H1 (cell line): ENCODE measurements at regions not wholly inside any gene's neighbourhood (a gene's known extent, or its start where the extent isn't known, plus 50 kb on each side); places are given as distances from the start of the nearest gene placed in this dataset.

Experiments used
- CTCF ChIA-PET: fragments of 300-600 bp; sonication (Branson Sonifier 250); formaldehyde crosslinking; loops from one replicate; lab custom pipeline; 2021; ENCODE audit not compliant: partially characterized antibody; lab: Charles Lee
- POLR2A ChIA-PET: fragments of 300-600 bp; sonication (Branson Sonifier 250); formaldehyde crosslinking; loops from one replicate; lab custom pipeline; 2021; ENCODE audit warnings: inconsistent platforms; ENCODE audit not compliant: partially characterized antibody; lab: Charles Lee
- DNase-seq, 2 experiments: peaks; one replicate each; pipeline versions ENCODE4 v3.0.0 to v3.0.0-alpha.2; 2010 to 2022; ENCODE audit warnings: low spot score in 2 of 2, low read depth in 1 of 2, mixed read lengths in 1 of 2
- FAIRE-seq: peaks from 2 replicates; lab custom pipeline; 2011; peaks lifted over from hg19 to GRCh38; lab: Jason Lieb, UNC
- H2AFZ ChIP-seq: 2 replicates; pipeline ENCODE4 v1.8.1; 2012; ENCODE audit warnings: low read length, inconsistent platforms
- H2AK5ac ChIP-seq: 2 replicates; pipeline ENCODE4 v1.6.1; 2013; ENCODE audit warnings: low read depth, low read length
- H2BK120ac ChIP-seq: replicated peaks from 2 replicates; pipeline ENCODE3; 2013; ENCODE audit warnings: low read depth, low read length, inconsistent platforms
- H2BK12ac ChIP-seq: 2 replicates; pipeline ENCODE4 v1.6.1; 2013; ENCODE audit warnings: low read depth, low read length
- H2BK15ac ChIP-seq: 2 replicates; pipeline ENCODE4 v1.6.1; 2013; ENCODE audit warnings: low read length
- H2BK20ac ChIP-seq: 2 replicates; pipeline ENCODE4 v1.6.1; 2013; ENCODE audit warnings: low read length
- H2BK5ac ChIP-seq: 2 replicates; pipeline ENCODE4 v1.6.1; 2013; ENCODE audit warnings: low read depth, low read length
- H3K14ac ChIP-seq: 2 replicates; pipeline ENCODE4 v1.6.1; 2013; ENCODE audit warnings: inconsistent platforms; ENCODE audit not compliant: insufficient read length
- H3K18ac ChIP-seq: 2 replicates; pipeline ENCODE4 v1.6.1; 2013; ENCODE audit warnings: low read length; ENCODE audit errors: extremely low read depth
- H3K23ac ChIP-seq: 2 replicates; pipeline ENCODE4 v1.6.1; 2013; ENCODE audit warnings: inconsistent platforms; ENCODE audit not compliant: insufficient read length
- H3K23me2 ChIP-seq: 2 replicates; pipeline ENCODE4 v1.6.1; 2013; ENCODE audit warnings: low read depth, low read length
- H3K27ac ChIP-seq: 2 replicates; pipeline ENCODE4 v1.6.1; 2011; ENCODE audit warnings: low read depth, low read length, inconsistent platforms
- H3K27me3 ChIP-seq, 4 experiments: replicated peaks in 1 of 4; 1 replicate in 1 of 4; 2 replicates in 3 of 4; pipeline versions ENCODE4 v1.6.1 to v1.8.1; 2011 to 2013; ENCODE audit warnings: low read length in 3 of 4, mild to moderate bottlenecking in 3 of 4, inconsistent platforms in 2 of 4, mixed read lengths in 2 of 4, moderate library complexity in 1 of 4; ENCODE audit not compliant: control insufficient read depth in 3 of 4, insufficient read depth in 3 of 4; ENCODE audit errors: extremely low read depth in 1 of 4
- H3K36me3 ChIP-seq, 4 experiments: 2 replicates each; pipeline versions ENCODE4 v1.6.1 to v1.8.1; 2011 to 2013; ENCODE audit warnings: mild to moderate bottlenecking in 4 of 4, low read length in 3 of 4, moderate library complexity in 2 of 4, control low read depth in 1 of 4, inconsistent platforms in 1 of 4; ENCODE audit not compliant: insufficient read depth in 4 of 4, control insufficient read depth in 2 of 4
- H3K4ac ChIP-seq: replicated peaks from 2 replicates; pipeline ENCODE3; 2013; ENCODE audit warnings: low read length, low read depth, mixed read lengths, inconsistent platforms; ENCODE audit not compliant: insufficient read length
- H3K4me1 ChIP-seq, 4 experiments: replicated peaks in 1 of 4; 1 replicate in 1 of 4; 2 replicates in 3 of 4; pipeline versions ENCODE4 v1.6.1 to v1.8.1; 2011 to 2013; ENCODE audit warnings: low read length in 3 of 4, inconsistent platforms in 2 of 4, mixed read lengths in 1 of 4; ENCODE audit not compliant: insufficient read depth in 4 of 4, control insufficient read depth in 3 of 4
- H3K4me2 ChIP-seq, 2 experiments: 2 replicates each; pipeline versions ENCODE4 v1.6.1 to v1.8.1; 2011 to 2013; ENCODE audit warnings: low read depth in 2 of 2, low read length in 2 of 2, control low read depth in 1 of 2, inconsistent platforms in 1 of 2, mild to moderate bottlenecking in 1 of 2; ENCODE audit not compliant: insufficient read depth in 1 of 2
- H3K4me3 ChIP-seq, 4 experiments: fragments of 200-600, 300-600 bp in 1 of 4; sonication (generic), shearing (Covaris generic), sonication (Bioruptor Twin) in 1 of 4; 2 replicates each; pipeline versions ENCODE4 v1.5.1 to v1.8.1; 2011 to 2016; ENCODE audit warnings: low read length in 4 of 4, low read depth in 3 of 4, control low read depth in 2 of 4, inconsistent platforms in 2 of 4, mild to moderate bottlenecking in 2 of 4, mixed read lengths in 1 of 4, moderate library complexity in 1 of 4; ENCODE audit not compliant: insufficient read depth in 2 of 4; ENCODE audit errors: extremely low read depth in 1 of 4
- H3K56ac ChIP-seq: replicated peaks from 2 replicates; pipeline ENCODE3; 2013; ENCODE audit warnings: low read depth, mild to moderate bottlenecking, mixed read lengths, low read length, inconsistent platforms; ENCODE audit not compliant: insufficient read length
- H3K79me1 ChIP-seq: 2 replicates; pipeline ENCODE4 v1.6.1; 2013; ENCODE audit warnings: low read depth, low read length, control low read depth
- H3K79me2 ChIP-seq, 2 experiments: 2 replicates each; pipeline versions ENCODE4 v1.6.1 to v1.8.1; 2012 to 2013; ENCODE audit warnings: low read length in 2 of 2, mild to moderate bottlenecking in 2 of 2, inconsistent platforms in 1 of 2; ENCODE audit not compliant: insufficient read depth in 2 of 2, control insufficient read depth in 1 of 2
- H3K9ac ChIP-seq, 4 experiments: replicated peaks in 1 of 4; 1 replicate in 1 of 4; 2 replicates in 3 of 4; pipeline versions ENCODE4 v1.6.1 to v1.8.1; 2011 to 2013; ENCODE audit warnings: low read depth in 3 of 4, low read length in 3 of 4, control low read depth in 2 of 4, mild to moderate bottlenecking in 2 of 4, moderate library complexity in 2 of 4, inconsistent platforms in 1 of 4; ENCODE audit errors: extremely low read depth in 1 of 4
- H3K9me3 ChIP-seq, 2 experiments: 2 replicates each; pipeline versions ENCODE4 v1.6.1 to v1.8.1; 2012 to 2013; ENCODE audit warnings: mild to moderate bottlenecking in 2 of 2, moderate library complexity in 2 of 2, control low read depth in 1 of 2, inconsistent platforms in 1 of 2, low read depth in 1 of 2, low read length in 1 of 2, mixed read lengths in 1 of 2; ENCODE audit not compliant: insufficient read depth in 2 of 2
- H4K20me1 ChIP-seq, 2 experiments: replicated peaks in 1 of 2; 2 replicates each; pipeline versions ENCODE3 to v1.8.1; 2011 to 2013; ENCODE audit warnings: inconsistent platforms in 2 of 2, low read length in 2 of 2, mild to moderate bottlenecking in 1 of 2; ENCODE audit not compliant: insufficient read depth in 2 of 2, control insufficient read depth in 1 of 2
- H4K5ac ChIP-seq: 2 replicates; pipeline ENCODE4 v1.6.1; 2013; ENCODE audit warnings: low read length, low read depth, mixed read lengths, inconsistent platforms; ENCODE audit not compliant: insufficient read length
- H4K8ac ChIP-seq: 2 replicates; pipeline ENCODE4 v1.8.0; 2013; ENCODE audit warnings: mild to moderate bottlenecking, moderate library complexity, low read length, inconsistent platforms; ENCODE audit not compliant: insufficient read depth; ENCODE audit errors: extremely low read depth
- H4K91ac ChIP-seq: replicated peaks from 2 replicates; pipeline ENCODE3; 2013; ENCODE audit warnings: low read length, mixed read lengths, inconsistent platforms; ENCODE audit not compliant: insufficient read length
- CHD2 ChIP-seq: IDR thresholded peaks from 2 replicates; pipeline ENCODE4 v1.6.1; 2012; ENCODE audit warnings: low read length, improper control_type of control experiment
- POLR2A ChIP-seq, 2 experiments: IDR thresholded peaks; 1 replicate in 1 of 2; 2 replicates in 1 of 2; pipeline ENCODE4 v1.6.1; 2011; ENCODE audit warnings: low read depth in 2 of 2, low read length in 2 of 2, mild to moderate bottlenecking in 2 of 2; ENCODE audit errors: control extremely low read depth in 1 of 2
- SIRT6 ChIP-seq: IDR thresholded peaks from one replicate; pipeline ENCODE4 v1.7.1; 2012; ENCODE audit warnings: low read length, inconsistent platforms
- SP2 ChIP-seq: IDR thresholded peaks from 2 replicates; pipeline ENCODE4 v1.6.1; 2012; ENCODE audit warnings: mild to moderate bottlenecking, low read length, inconsistent platforms
- WGBS, 2 experiments: shearing (Covaris generic) in 1 of 2; methylation state at CpG; one replicate each; pipeline versions ENCODE4 v1.1.6 to v1.1.7; 2013 to 2015; ENCODE audit warnings: low lambda C conversion rate in 2 of 2, mixed read lengths in 2 of 2, inconsistent platforms in 1 of 2, low coverage in 1 of 2, missing lambda C conversion rate in 1 of 2; ENCODE audit not compliant: insufficient replicate concordance in 2 of 2, insufficient coverage in 1 of 2, insufficient read length in 1 of 2; ENCODE audit errors: extremely low coverage in 1 of 2, missing lambda C conversion rate in 1 of 2; 5-methylcytosine and 5-hydroxymethylcytosine counted together

DNA sequence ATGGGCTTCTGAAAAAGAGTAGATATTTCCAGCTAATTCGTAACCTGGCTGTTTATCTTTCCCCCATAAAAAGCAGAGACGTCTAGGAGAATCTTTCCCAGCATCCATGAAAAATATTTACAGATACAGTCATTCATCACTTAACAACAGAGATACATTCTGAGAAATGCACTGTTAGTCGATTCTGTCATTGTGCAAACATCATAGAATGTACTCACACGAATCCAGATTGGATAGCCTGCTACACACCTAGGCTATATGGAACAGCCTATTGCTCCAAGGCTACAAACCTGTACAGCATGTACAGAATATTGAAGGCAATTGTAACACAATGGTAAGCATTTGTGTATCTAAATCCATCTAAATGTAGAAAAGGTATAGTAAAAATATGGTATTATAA is 530.2 kb upstream of the NBEA start:
- no peak overlapping the region for H2BK15ac ChIP-seq
- FAIRE-seq = no peak
- no peak overlapping the region for H3K56ac ChIP-seq
- H4K91ac ChIP-seq = no peak overlapping the region
- TF ChIP-seq SP2 = no peak
- TF ChIP-seq POLR2A (IDR thresholded peaks at IDR 0.05; ENCODE audit: control extremely low read depth in 1 of 2, low read depth in 2 of 2, low read length in 2 of 2) = no peak
- no peak for TF ChIP-seq CHD2
- no peak for TF ChIP-seq SIRT6
- TF ChIP-seq, all 59 proteins: peak for 0
- Histone ChIP-seq H3K27me3 (no peaks in the 10 kb centered on the region), H2BK12ac (no peak overlapping the region), H3K23ac (no peak overlapping the region), H3K4me3 (no peak overlapping the region), H3K4me1 (no peaks in the 10 kb centered on the region), H4K20me1 (no peaks in the 10 kb centered on the region), H3K79me2 (no peaks in the 10 kb centered on the region), H2BK5ac (no peak overlapping the region), H2AFZ (no peak overlapping the region), H2AK5ac (no peak overlapping the region), H3K36me3 (no peaks in the 10 kb centered on the region), H3K4ac (no peak overlapping the region), H3K23me2 (no peaks in the 10 kb centered on the region; the same call in 1 of the 2 replicates), H4K5ac (no peak overlapping the region), H2BK120ac (no peak overlapping the region), H4K8ac (no peak overlapping the region), H2BK20ac (no peak overlapping the region), H3K4me2 (no peak overlapping the region), H3K14ac (no peak overlapping the region), H3K9me3 (no peaks in the 10 kb centered on the region), H3K9ac (no peak overlapping the region), H3K27ac (no peak overlapping the region), H3K18ac (no peak overlapping the region), H3K79me1 (no peaks in the 10 kb centered on the region)
- WGBS, 2 experiments = 93% methylated on average over 4 of the region's 4 CpGs; no CpG with 5 or more reads in 1 of the 2 experiments
- ChIA-PET CTCF (interaction anchor here (2.5 kb wide), 1 partner anchor 9 kb away, joined by 12 read pairs; no protein-coding TSS in a partner anchor), POLR2A (no interaction called here)
- no peak for DNase-seq
